C4-2B (cell line): ENCODE measurements at regions not wholly inside any gene's neighbourhood (a gene's known extent, or its start where the extent isn't known, plus 50 kb on each side); places are given as distances from the start of the nearest gene placed in this dataset.

Experiments used
- CTCF ChIP-seq: fragments of 450-650 bp; conservative IDR thresholded peaks from 2 replicates; pipeline ENCODE4 v1.5.1; 2017; ENCODE audit warnings: mild to moderate bottlenecking
- ZFX ChIP-seq: fragments of 450-650 bp; IDR thresholded peaks from 2 replicates; pipeline ENCODE4 v1.6.1; 2017

DNA sequence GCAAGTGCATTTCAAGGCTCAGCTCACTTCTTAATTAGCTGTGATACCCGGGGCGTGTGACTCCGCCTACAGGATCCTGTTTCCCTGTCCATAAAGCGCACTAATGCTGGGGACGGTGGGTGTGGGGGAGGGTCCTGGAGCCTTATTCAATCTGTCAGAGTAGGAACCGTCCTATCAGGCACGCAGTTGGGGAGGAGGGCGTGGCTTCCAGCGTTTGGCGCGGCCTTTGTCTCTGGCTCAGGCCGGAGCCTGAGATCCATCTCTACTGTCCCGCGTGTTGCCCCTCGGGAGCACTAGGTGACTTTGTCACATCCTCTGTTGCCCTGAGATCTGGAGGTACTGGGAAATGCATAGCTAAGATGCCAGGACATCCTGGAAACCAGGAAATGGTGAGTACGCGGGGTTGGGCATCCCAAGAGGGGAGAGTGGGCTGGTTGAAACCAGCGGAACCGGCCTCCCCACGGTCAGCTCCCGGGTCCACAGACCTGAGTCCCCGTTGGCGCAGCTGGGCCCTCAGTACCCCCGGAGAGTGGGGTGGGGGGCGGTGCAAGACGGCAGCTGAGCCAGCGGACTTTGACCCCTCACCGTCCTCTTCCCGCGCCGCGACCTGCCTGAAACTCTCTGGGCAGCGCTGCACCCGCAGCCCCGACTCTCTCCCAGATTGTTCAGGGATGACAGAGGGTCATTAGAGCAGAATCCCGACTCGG, 104.4 kb upstream of the ZNF92 start:
- TF ChIP-seq CTCF (no peak), ZFX (no peak)
